PC-3 (cell line): ENCODE measurements at regions not wholly inside any gene's neighbourhood (a gene's known extent, or its start where the extent isn't known, plus 50 kb on each side); places are given as distances from the start of the nearest gene placed in this dataset.

Experiments
- EZH2phosphoT487 ChIP-seq: fragments of 300-600 bp; sonication (generic); IDR thresholded peaks from 2 replicates; pipeline ENCODE4 v1.6.1; 2018; ENCODE audit warnings: mild to moderate bottlenecking, antibody characterized with exemption, low read length, borderline replicate concordance
- TF ChIP-seq, protein P1 (sequence below): fragments of 300-600 bp; sonication (generic); conservative IDR thresholded peaks from 2 replicates; pipeline ENCODE4 v1.5.1; 2017; ENCODE audit warnings: antibody characterized with exemption, low read depth, mild to moderate bottlenecking, low read length

DNA sequence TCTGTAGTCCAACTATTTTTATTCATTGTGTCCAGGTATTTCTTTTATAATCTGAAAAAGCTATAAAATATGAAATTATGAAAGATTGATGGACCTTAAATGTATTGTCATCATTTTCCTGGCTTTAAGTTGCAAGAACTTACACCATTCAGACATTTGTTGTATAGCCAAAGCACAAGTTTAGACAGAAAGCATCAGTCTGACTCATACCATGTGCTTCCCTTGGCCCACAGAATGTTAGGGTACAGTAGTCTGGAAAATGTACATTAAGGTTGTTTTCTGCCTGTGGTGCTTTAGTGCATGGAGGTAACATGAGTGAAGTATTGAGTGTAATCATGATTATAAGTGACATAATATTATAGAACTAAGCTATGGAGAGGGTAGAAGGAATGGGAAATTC is 1002.5 kb downstream of the BCL11B start:
- TF ChIP-seq, protein P1, sequence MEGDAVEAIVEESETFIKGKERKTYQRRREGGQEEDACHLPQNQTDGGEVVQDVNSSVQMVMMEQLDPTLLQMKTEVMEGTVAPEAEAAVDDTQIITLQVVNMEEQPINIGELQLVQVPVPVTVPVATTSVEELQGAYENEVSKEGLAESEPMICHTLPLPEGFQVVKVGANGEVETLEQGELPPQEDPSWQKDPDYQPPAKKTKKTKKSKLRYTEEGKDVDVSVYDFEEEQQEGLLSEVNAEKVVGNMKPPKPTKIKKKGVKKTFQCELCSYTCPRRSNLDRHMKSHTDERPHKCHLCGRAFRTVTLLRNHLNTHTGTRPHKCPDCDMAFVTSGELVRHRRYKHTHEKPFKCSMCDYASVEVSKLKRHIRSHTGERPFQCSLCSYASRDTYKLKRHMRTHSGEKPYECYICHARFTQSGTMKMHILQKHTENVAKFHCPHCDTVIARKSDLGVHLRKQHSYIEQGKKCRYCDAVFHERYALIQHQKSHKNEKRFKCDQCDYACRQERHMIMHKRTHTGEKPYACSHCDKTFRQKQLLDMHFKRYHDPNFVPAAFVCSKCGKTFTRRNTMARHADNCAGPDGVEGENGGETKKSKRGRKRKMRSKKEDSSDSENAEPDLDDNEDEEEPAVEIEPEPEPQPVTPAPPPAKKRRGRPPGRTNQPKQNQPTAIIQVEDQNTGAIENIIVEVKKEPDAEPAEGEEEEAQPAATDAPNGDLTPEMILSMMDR, result no peak
- no peak for TF ChIP-seq EZH2phosphoT487
